K562 (cell line): ENCODE measurements at regions not wholly inside any gene's neighbourhood (a gene's known extent, or its start where the extent isn't known, plus 50 kb on each side); places are given as distances from the start of the nearest gene placed in this dataset.

Experiments used
- ARNT ChIP-seq, 2 experiments: fragments of 450-650 bp; IDR thresholded peaks; 2 replicates each; pipeline ENCODE4 v1.6.1; 2016; ENCODE audit warnings: mild to moderate bottlenecking in 1 of 2
- CEBPB ChIP-seq: fragments of 450-650 bp; IDR thresholded peaks from 2 replicates; pipeline ENCODE4 v1.6.1; 2016; ENCODE audit warnings: missing genetic modification characterization, missing compliant biosample characterization
- COPS2 ChIP-seq: fragments of 450-650 bp; conservative IDR thresholded peaks from 2 replicates; pipeline ENCODE4 v1.6.1; 2016; ENCODE audit warnings: mild to moderate bottlenecking, moderate library complexity
- CTCF ChIP-seq, 3 experiments: IDR thresholded peaks in 2 of 3; conservative IDR thresholded peaks in 1 of 3; 2 replicates each; pipeline ENCODE4 v1.5.1; 2011 to 2012; ENCODE audit warnings: low read length in 3 of 3, mild to moderate bottlenecking in 3 of 3, control low read depth in 2 of 3, improper control_type of control experiment in 1 of 3, inconsistent platforms in 1 of 3, low read depth in 1 of 3, mixed read lengths in 1 of 3, moderate library complexity in 1 of 3; ENCODE audit not compliant: insufficient read depth in 2 of 3
- HLTF ChIP-seq: fragments of 450-650 bp; IDR thresholded peaks from 2 replicates; pipeline ENCODE4 v1.6.1; 2016
- MLX ChIP-seq, 2 experiments: fragments of 450-650 bp in 1 of 2; sonication (generic) in 1 of 2; formaldehyde crosslinking; conservative IDR thresholded peaks; 2 replicates each; pipeline versions ENCODE4 v1.4.0 to v1.8.1; 2020 to 2022; ENCODE audit warnings: mild to moderate bottlenecking in 1 of 2, missing genetic modification reagents in 1 of 2
- POLR2AphosphoS5 ChIP-seq: IDR thresholded peaks from 2 replicates; pipeline ENCODE4 v1.6.1; 2011; ENCODE audit warnings: mild to moderate bottlenecking, low read depth, low read length, moderate library complexity; ENCODE audit not compliant: control insufficient read depth, insufficient read depth
- SNIP1 ChIP-seq: fragments of 450-650 bp; IDR thresholded peaks from 2 replicates; pipeline ENCODE4 v1.7.1; 2017; ENCODE audit warnings: low read depth, mild to moderate bottlenecking

GRCh38 chr10:64682043-64682442 is 1160.8 kb downstream of the REEP3 start:
- TF ChIP-seq SNIP1 (no peak), CEBPB (no peak), COPS2 (no peak), CTCF (IDR thresholded peaks at IDR 0.05 in 2 of 3, conservative IDR thresholded peaks at IDR 0.05 in 1 of 3; ENCODE audit: insufficient read depth in 2 of 3, low read depth in 1 of 3, low read length in 3 of 3) (no peak), POLR2AphosphoS5 (no peak), HLTF (no peak), MLX (CRISPR knock-in tag; conservative IDR thresholded peaks at IDR 0.05) (no peak), ARNT (IDR thresholded peaks at IDR 0.05) (no peak)
